Spleen (tissue), 11 donors: ENCODE measurements at regions not wholly inside any gene's neighbourhood (a gene's known extent, or its start where the extent isn't known, plus 50 kb on each side); places are given as distances from the start of the nearest gene placed in this dataset.

Source experiments
- DNase-seq: peaks from one replicate; pipeline ENCODE4 v3.0.0-alpha.2; 2020
- H3K27ac ChIP-seq, 8 donors: fragments of 200-600 bp; sonication (generic) in 7 of 8; 1 replicate in 4 of 8; 2 replicates in 4 of 8; pipeline versions ENCODE4 v1.5.0 to v1.8.0; 2016 to 2021; ENCODE audit warnings: inconsistent platforms in 4 of 8, mild to moderate bottlenecking in 4 of 8, moderate library complexity in 1 of 8
- H3K27me3 ChIP-seq, 7 donors: fragments of 200-600 bp; sonication (generic) in 6 of 7; replicated peaks in 1 of 7; 1 replicate in 4 of 7; 2 replicates in 3 of 7; pipeline versions ENCODE4 v1.5.0 to v1.8.0; 2016 to 2021; ENCODE audit warnings: inconsistent platforms in 3 of 7, mild to moderate bottlenecking in 1 of 7
- H3K36me3 ChIP-seq, 6 donors: fragments of 200-600 bp; sonication (generic) in 5 of 6; 1 replicate in 4 of 6; 2 replicates in 2 of 6; pipeline versions ENCODE4 v1.5.0 to v1.8.0; 2016 to 2021; ENCODE audit warnings: inconsistent platforms in 2 of 6
- H3K4me1 ChIP-seq, 6 donors: fragments of 200-600 bp; sonication (generic) in 5 of 6; 1 replicate in 3 of 6; 2 replicates in 3 of 6; pipeline versions ENCODE4 v1.5.0 to v1.8.0; 2016 to 2021; ENCODE audit warnings: inconsistent platforms in 3 of 6
- H3K4me3 ChIP-seq, 8 donors: fragments of 200-600 bp; sonication (generic) in 7 of 8; 1 replicate in 4 of 8; 2 replicates in 4 of 8; pipeline versions ENCODE4 v1.5.0 to v1.8.0; 2016 to 2021; ENCODE audit warnings: inconsistent platforms in 4 of 8, mild to moderate bottlenecking in 4 of 8, moderate library complexity in 2 of 8
- H3K9me3 ChIP-seq, 8 donors: fragments of 200-600 bp; sonication (generic) in 7 of 8; 1 replicate in 4 of 8; 2 replicates in 4 of 8; pipeline versions ENCODE4 v1.5.0 to v1.8.0; 2016 to 2021; ENCODE audit warnings: inconsistent platforms in 4 of 8
- CTCF ChIP-seq, 11 experiments: fragments of 200-600 bp in 7 of 11; fragments of 450-650 bp in 4 of 11; sonication (generic) in 4 of 11; IDR thresholded peaks in 8 of 11; conservative IDR thresholded peaks in 3 of 11; 1 replicate in 7 of 11; 2 replicates in 4 of 11; pipeline versions ENCODE4 v1.4.0 to v1.8.0; 2016 to 2021; ENCODE audit warnings: antibody characterized with exemption in 11 of 11, inconsistent platforms in 4 of 11, mild to moderate bottlenecking in 1 of 11
- POLR2A ChIP-seq, 3 donors: fragments of 450-650 bp; IDR thresholded peaks; one replicate each; pipeline ENCODE4 v1.5.1; 2017; ENCODE audit warnings: antibody characterized with exemption in 3 of 3, mild to moderate bottlenecking in 1 of 3
- POLR2AphosphoS5 ChIP-seq, 3 donors: sonication (generic); formaldehyde crosslinking; IDR thresholded peaks; one replicate each; pipeline ENCODE4 v1.5.1; 2017; ENCODE audit warnings: antibody characterized with exemption in 3 of 3
- WGBS, 5 donors: extraction: QIAGEN DNeasy Blood & Tissue Kit in 3 of 5; methylation state at CpG; one replicate each; pipeline versions ENCODE4 v1.1.5 to v1.1.7; 2013 to 2018; 5-methylcytosine and 5-hydroxymethylcytosine counted together
- intact Hi-C: fragments of 100-400 bp; cut with DNase I; formaldehyde crosslinking; loops from one replicate; pipeline ENCODE4 v1.15.0; 2023; ENCODE audit warnings: low total_unique reads
- donor health status: healthy with polysubstance abuse.
- donor health status: DM: no; HTN: no; CAD: no; lungs with moderate emphysema.
- donor health status: DM: no; HTN: no; CAD: no.
- donor health status: Bipolar disorder and iron deficiency.
- donor health status: healthy.
- donor health status: DM: no; HTN: no; CAD: no.
- donor health status: DM: yes; HTN: yes; CAD: no.

GRCh38 chr9:8255850-8256249, 456.3 kb upstream of the DMAC1 start:
- DNase-seq: no peak

GRCh38 chr9:8254541-8254940, 455.0 kb upstream of the DMAC1 start:
- Histone ChIP-seq H3K36me3 (no peaks in the 10 kb centered on the region), H3K27ac (no peak overlapping the region), H3K9me3 (no peaks in the 10 kb centered on the region), H3K4me3 (no peak overlapping the region), H3K4me1 (no peaks in the 10 kb centered on the region), H3K27me3 (no peaks in the 10 kb centered on the region)
- DNase-seq: no peak
- TF ChIP-seq CTCF (IDR thresholded peaks at IDR 0.05 in 8 of 11, conservative IDR thresholded peaks at IDR 0.05 in 3 of 11) (no peak), POLR2AphosphoS5 (IDR thresholded peaks at IDR 0.05) (no peak), POLR2A (IDR thresholded peaks at IDR 0.05) (no peak)
- intact Hi-C loops: no loop called here
- 86 to 94% (median 90%) methylated on average over 4 of the region's 4 CpGs for WGBS, 5 donors

More at GRCh38 chr9:8255850-8256249, 456.3 kb upstream of the DMAC1 start:
- Histone ChIP-seq H3K4me1 (no peaks in the 10 kb centered on the region), H3K4me3 (no peak overlapping the region), H3K27ac (no peak overlapping the region), H3K27me3 (no peaks in the 10 kb centered on the region), H3K36me3 (no peaks in the 10 kb centered on the region), H3K9me3 (no peaks in the 10 kb centered on the region)
- intact Hi-C loops: no loop called here
- TF ChIP-seq POLR2AphosphoS5 (IDR thresholded peaks at IDR 0.05) (no peak), CTCF (IDR thresholded peaks at IDR 0.05 in 8 of 11, conservative IDR thresholded peaks at IDR 0.05 in 3 of 11) (no peak)

- intact Hi-C loops: no loop called here
- H3K9me3 ChIP-seq: no peaks in the 10 kb centered on the region
- H3K36me3 ChIP-seq: no peaks in the 10 kb centered on the region
- H3K4me3 ChIP-seq: no peak overlapping the region
- no peak for TF ChIP-seq POLR2A (IDR thresholded peaks at IDR 0.05)
- no peak for TF ChIP-seq POLR2AphosphoS5 (IDR thresholded peaks at IDR 0.05)
- no peak for TF ChIP-seq CTCF (IDR thresholded peaks at IDR 0.05 in 8 of 11, conservative IDR thresholded peaks at IDR 0.05 in 3 of 11)
- no peaks in the 10 kb centered on the region for H3K4me1 ChIP-seq
- H3K27ac ChIP-seq: no peak overlapping the region
- H3K27me3 ChIP-seq: no peaks in the 10 kb centered on the region
- DNase-seq: no peak
- 76 to 90% (median 87%) methylated on average over 4 of the region's 4 CpGs for WGBS, 5 donors
Measured at GRCh38 chr9:8252445-8252844, 452.9 kb upstream of the DMAC1 start.

- TF ChIP-seq POLR2A (IDR thresholded peaks at IDR 0.05) (no peak), POLR2AphosphoS5 (IDR thresholded peaks at IDR 0.05) (no peak), CTCF (IDR thresholded peaks at IDR 0.05 in 8 of 11, conservative IDR thresholded peaks at IDR 0.05 in 3 of 11) (no peak)
- no peaks in the 10 kb centered on the region for H3K36me3 ChIP-seq
- intact Hi-C loops: no loop called here
- DNase-seq: peak; percentile 36
- H3K27ac ChIP-seq: no peak overlapping the region
- no peaks in the 10 kb centered on the region for H3K27me3 ChIP-seq
- no peaks in the 10 kb centered on the region for H3K9me3 ChIP-seq
- H3K4me3 ChIP-seq: no peak overlapping the region
- no peaks in the 10 kb centered on the region for H3K4me1 ChIP-seq
Measured at GRCh38 chr9:8251566-8251965, 452.0 kb upstream of the DMAC1 start.
